ENCODE measurements at regions not wholly inside any gene's neighbourhood (a gene's known extent, or its start where the extent isn't known, plus 50 kb on each side); places are given as distances from the start of the nearest gene placed in this dataset.

DNA sequence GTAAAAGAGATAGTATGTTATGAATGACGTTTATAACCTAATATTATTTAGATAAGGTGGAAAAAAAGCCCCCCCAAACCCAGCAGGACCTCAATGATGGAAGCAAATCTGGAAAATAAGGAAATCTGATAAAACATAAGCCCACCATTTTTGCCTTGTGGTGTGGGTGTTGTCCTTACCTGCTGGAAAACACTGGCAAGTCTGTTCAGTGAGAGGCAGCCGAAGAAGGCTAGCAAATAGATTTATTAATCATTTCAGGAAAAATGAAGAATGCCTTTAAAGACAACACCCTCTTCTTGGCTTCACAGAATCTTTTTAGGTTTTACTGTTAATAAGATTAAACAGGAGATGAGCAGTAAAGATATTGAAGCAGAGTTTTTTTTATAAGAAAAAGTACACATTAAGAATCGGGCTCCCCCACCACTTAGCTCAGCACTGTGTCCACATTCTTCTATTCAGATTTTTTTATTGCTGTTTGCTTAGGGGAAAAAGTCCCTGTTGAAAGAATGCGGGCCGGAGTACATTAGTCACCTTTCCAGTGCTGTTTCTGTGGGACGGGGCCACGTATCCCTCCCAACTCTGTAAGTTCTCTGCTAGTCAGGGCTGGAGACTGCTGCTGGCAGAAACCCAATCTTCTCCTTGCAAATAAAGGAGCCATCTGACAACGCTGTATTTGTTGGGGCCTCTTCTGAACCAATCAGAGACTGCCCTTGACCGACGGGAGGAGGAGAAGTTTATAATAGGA is 104.1 kb downstream of the EVX1 start:
- TF ChIP-seq, protein P1, sequence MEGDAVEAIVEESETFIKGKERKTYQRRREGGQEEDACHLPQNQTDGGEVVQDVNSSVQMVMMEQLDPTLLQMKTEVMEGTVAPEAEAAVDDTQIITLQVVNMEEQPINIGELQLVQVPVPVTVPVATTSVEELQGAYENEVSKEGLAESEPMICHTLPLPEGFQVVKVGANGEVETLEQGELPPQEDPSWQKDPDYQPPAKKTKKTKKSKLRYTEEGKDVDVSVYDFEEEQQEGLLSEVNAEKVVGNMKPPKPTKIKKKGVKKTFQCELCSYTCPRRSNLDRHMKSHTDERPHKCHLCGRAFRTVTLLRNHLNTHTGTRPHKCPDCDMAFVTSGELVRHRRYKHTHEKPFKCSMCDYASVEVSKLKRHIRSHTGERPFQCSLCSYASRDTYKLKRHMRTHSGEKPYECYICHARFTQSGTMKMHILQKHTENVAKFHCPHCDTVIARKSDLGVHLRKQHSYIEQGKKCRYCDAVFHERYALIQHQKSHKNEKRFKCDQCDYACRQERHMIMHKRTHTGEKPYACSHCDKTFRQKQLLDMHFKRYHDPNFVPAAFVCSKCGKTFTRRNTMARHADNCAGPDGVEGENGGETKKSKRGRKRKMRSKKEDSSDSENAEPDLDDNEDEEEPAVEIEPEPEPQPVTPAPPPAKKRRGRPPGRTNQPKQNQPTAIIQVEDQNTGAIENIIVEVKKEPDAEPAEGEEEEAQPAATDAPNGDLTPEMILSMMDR (IDR thresholded peaks at IDR 0.05) = no peak

DNA sequence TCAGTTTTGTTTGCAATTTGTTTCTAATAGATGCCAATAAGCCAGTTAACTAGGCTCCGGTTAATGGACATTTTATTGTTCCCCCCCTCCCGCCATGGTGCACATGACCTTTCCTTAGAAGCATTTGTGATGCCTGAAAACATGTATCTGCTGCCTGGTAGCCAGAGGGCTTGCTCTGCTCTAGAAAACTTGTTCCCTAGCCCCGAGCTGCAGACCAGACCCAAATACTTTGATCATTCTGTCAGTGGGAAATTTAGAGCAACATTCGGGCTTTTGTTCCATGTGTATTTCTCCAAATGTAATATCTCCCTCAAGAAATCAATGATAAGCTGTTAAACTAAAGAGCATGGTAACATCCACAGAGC is 104.7 kb downstream of the EVX1 start:
- TF ChIP-seq, protein P1 (IDR thresholded peaks at IDR 0.05) = no peak

DNA sequence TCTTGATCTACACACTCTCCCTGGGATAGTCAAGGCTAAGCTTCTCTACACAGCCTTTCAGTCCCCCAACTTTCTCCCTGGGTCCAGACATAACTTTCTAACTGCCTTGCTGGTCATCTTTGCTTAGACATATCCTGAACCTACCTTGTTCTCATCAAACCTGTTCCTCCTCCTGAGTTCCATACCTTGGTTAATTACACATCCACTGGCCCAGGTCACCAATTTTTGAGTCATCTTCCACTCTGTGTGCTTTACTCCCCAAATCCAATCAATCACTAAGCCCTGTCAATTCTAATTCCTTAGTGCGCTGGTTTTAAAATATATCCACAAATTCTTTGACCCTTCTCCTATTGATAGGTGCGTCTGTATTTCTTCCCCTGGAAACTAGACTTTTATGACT is 107.0 kb downstream of the EVX1 start:
- TF ChIP-seq, protein P1 (IDR thresholded peaks at IDR 0.05) = no peak

DNA sequence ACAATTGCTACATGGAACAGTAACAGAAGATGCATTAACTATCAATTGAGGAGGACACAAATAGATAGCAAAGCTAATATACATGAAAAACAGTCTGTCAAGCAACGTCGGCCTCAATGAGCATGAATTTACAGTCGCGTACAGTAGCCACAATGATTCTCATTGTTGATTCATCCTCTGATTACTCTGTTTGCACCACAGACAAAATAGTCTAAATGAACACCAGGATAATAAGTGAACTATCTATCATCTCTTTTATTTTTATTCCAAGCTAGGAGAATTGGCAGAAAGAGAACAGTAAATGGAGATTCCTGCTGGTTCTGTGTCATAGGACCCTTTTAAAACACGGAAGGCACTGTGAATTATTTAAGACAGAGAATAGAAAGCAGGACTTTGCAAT is 108.5 kb downstream of the EVX1 start:
- TF ChIP-seq, protein P1 (IDR thresholded peaks at IDR 0.05) = no peak

DNA sequence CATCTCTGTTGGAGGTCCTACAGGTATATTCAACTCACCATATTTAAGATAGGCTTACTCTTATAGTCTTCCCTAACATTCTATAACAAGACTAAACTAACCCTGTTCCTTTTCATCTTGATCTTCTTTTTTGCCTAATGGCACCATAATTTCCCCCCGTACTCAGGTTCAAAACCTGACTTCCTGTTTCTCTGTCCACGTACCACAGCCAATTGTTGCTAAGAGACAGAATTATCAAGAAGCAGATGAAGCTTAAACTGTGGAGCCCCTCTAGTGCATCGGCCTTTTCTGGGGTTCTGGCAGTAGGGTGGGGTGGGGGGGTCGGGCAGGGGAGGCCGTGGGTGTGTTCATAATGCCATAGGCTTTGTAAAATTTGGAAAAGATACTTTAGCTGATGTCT is 109.2 kb downstream of the EVX1 start:
- TF ChIP-seq, protein P1 (IDR thresholded peaks at IDR 0.05) = no peak

DNA sequence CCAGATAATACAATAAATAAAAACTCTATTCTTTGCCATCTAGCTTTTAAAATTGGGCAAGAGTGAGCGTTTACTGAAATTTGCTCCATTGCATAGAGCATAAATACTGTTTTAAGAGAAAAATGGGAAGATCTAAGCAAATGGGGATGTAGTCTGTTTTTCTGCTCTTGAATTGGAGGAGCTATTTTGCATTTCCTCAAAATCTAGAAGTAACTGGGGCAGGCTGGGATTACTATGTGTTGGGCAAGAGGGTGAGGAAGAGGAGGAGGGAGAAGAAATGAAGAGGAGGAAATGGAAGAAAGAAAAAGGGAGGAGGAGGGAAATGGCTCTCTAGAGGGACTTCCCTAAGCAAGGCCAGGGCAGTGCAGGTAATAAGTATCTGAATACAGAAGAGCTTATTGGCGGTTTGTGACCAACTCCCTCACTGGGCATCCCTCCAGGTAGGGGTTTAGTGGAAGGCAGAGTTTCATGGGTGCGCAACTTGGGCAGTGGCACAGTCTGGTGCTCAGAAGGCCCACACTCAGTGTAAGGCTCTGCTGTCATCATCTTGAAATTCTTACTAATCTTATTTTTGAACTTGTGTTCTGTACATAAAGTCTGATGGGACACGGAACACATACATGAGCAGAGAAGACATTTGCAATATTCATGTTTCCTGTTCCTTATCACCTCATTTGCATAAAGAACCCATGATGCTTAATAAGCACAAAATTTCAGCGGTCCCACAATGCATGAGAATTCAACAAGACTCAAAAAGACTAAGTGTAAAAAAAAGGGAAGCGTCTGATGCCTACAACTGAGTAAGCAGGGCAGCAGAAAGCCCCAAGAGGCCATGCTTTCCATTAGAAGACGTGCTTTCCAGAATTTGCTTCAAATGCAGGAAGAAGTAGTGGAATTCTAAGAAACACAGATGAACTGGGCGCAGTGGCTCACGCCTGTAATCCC is 116.9 kb downstream of the EVX1 start:
- TF ChIP-seq, protein P1 (IDR thresholded peaks at IDR 0.05) = no peak

DNA sequence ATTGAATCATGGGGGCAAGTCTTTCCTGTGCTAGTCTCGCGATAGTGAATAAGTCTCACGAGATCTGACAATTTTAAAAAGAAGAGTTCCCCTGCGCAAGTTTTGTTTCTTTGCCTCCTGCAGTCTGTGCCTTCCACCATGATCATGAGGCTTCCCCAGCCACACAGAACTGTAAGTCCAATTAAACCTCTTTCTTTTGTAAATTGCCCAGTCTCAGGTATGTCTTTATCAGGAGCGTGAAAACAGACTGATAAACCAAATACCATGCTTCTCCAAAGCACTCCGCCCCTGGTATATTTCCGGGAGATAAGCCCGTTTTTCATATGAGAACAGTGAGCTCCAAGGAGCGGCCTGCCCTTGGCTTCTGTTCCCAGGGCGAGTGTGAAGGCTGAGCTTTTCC is 118.9 kb downstream of the EVX1 start:
- TF ChIP-seq, protein P1 (IDR thresholded peaks at IDR 0.05) = no peak

Measured in LNCAP (cell line).